GM12878 (cell line): ENCODE measurements at regions not wholly inside any gene's neighbourhood (a gene's known extent, or its start where the extent isn't known, plus 50 kb on each side); places are given as distances from the start of the nearest gene placed in this dataset.
"Not testable (repeated sequence)": the region's sequence is repeated elsewhere in the genome, so short reads cannot be mapped to it uniquely, and the experiment has no call there.

ENCODE experiments used
- ATAC-seq: fragments of 200-7000 bp; cut with Tn5 transposase; 3 replicates; pipeline ENCODE4 v1.9.1; 2020; ENCODE audit warnings: mild to moderate bottlenecking, moderate library complexity
- BruUV-seq: library from RNA; stranded (reverse); fragments of 400-500 nt; replicated peaks from 2 replicates; lab custom pipeline; 2021; lab: Mats Ljungman, UMichigan
- CTCF ChIA-PET: fragments of 300-600 bp; sonication (Branson Sonifier 250); formaldehyde crosslinking; extraction: SDS; loops from one replicate; lab custom pipeline; 2021; ENCODE audit warnings: inconsistent platforms; lab: Yijun Ruan, JAX
- POLR2A ChIA-PET: fragments of 350-600 bp; formaldehyde crosslinking; extraction: SDS; loops from one replicate; lab custom pipeline; 2021; ENCODE audit warnings: inconsistent platforms; lab: Charles Lee
- RAD21 ChIA-PET: fragments of 300-600 bp; sonication (Branson Sonifier 250); formaldehyde crosslinking; loops from one replicate; lab custom pipeline; 2023; ENCODE audit warnings: antibody characterized with exemption; ENCODE audit not compliant: unreplicated experiment; lab: Charles Lee
- SMC1A ChIA-PET: fragments of 300-600 bp; sonication (Branson Sonifier 250); formaldehyde crosslinking; loops from one replicate; lab custom pipeline; 2023; ENCODE audit not compliant: unreplicated experiment, uncharacterized antibody; lab: Charles Lee
- DNase-seq: peaks from one replicate; pipeline ENCODE4 v3.0.0-alpha.2; 2011; ENCODE audit warnings: low read depth, low spot score
- FAIRE-seq: peaks from 3 replicates; lab custom pipeline; 2011; peaks lifted over from hg19 to GRCh38; lab: Jason Lieb, UNC
- H2AFZ ChIP-seq: 2 replicates; pipeline ENCODE4 v1.6.0; 2011; ENCODE audit warnings: low read depth, low read length, control low read depth; ENCODE audit not compliant: control insufficient read depth
- H3K27ac ChIP-seq: 2 replicates; pipeline ENCODE4 v1.5.1; 2011; ENCODE audit warnings: control low read depth; ENCODE audit not compliant: control insufficient read depth, insufficient read depth
- H3K27me3 ChIP-seq, 2 experiments: replicated peaks in 1 of 2; 2 replicates each; pipeline versions ENCODE4 v1.6.0 to v1.6.1; 2011; ENCODE audit warnings: low read length in 1 of 2; ENCODE audit not compliant: control insufficient read depth in 2 of 2, insufficient read depth in 2 of 2
- H3K36me3 ChIP-seq, 2 experiments: 2 replicates each; pipeline ENCODE4 v1.5.1; 2011; ENCODE audit warnings: low read length in 1 of 2; ENCODE audit not compliant: control insufficient read depth in 2 of 2, insufficient read depth in 2 of 2
- H3K4me1 ChIP-seq: 2 replicates; pipeline ENCODE4 v1.6.1; 2011; ENCODE audit warnings: mild to moderate bottlenecking, low read length, moderate library complexity, mixed read lengths; ENCODE audit not compliant: control insufficient read depth, insufficient read depth
- H3K4me2 ChIP-seq: 2 replicates; pipeline ENCODE4 v1.6.0; 2011; ENCODE audit warnings: control low read depth; ENCODE audit not compliant: control insufficient read depth, insufficient read depth
- H3K4me3 ChIP-seq: fragments of 200-600 bp; sonication (generic); 2 replicates; pipeline ENCODE4 v1.5.1; 2016
- H3K79me2 ChIP-seq: 2 replicates; pipeline ENCODE4 v1.6.0; 2011; ENCODE audit warnings: low read length; ENCODE audit not compliant: control insufficient read depth, insufficient read depth
- H3K9ac ChIP-seq: 2 replicates; pipeline ENCODE4 v1.8.0; 2011; ENCODE audit warnings: low read length, control low read depth, mixed read lengths; ENCODE audit not compliant: control insufficient read depth, insufficient read depth
- H3K9me3 ChIP-seq: replicated peaks from 3 replicates; pipeline ENCODE4 v1.5.1; 2011; ENCODE audit warnings: mild to moderate bottlenecking, low read length; ENCODE audit not compliant: control insufficient read depth, insufficient read depth
- H4K20me1 ChIP-seq: 2 replicates; pipeline ENCODE4 v1.6.0; 2011; ENCODE audit not compliant: control insufficient read depth, insufficient read depth
- BACH1 ChIP-seq: fragments of 450-650 bp; IDR thresholded peaks from 2 replicates; pipeline ENCODE4 v1.6.1; 2017; ENCODE audit warnings: mild to moderate bottlenecking, borderline replicate concordance
- MEF2A ChIP-seq: IDR thresholded peaks from 2 replicates; pipeline ENCODE4 v1.6.1; 2011; ENCODE audit warnings: low read depth, mild to moderate bottlenecking, low read length, moderate library complexity; ENCODE audit not compliant: insufficient read depth
- RBBP5 ChIP-seq: fragments of 200-600 bp; sonication (generic); conservative IDR thresholded peaks from 2 replicates; pipeline ENCODE4 v1.6.1; 2016
- SREBF1 ChIP-seq: IDR thresholded peaks from 2 replicates; pipeline ENCODE4 v1.6.1; 2012; ENCODE audit warnings: mild to moderate bottlenecking, low read length
- TARDBP ChIP-seq: IDR thresholded peaks from 2 replicates; pipeline ENCODE4 v1.6.1; 2016; ENCODE audit warnings: borderline replicate concordance
- ZBTB4 ChIP-seq: fragments of 450-650 bp; formaldehyde crosslinking; IDR thresholded peaks from 2 replicates; pipeline ENCODE4 v1.4.0; 2022; ENCODE audit warnings: mild to moderate bottlenecking, moderate library complexity
- ZBTB40 ChIP-seq: fragments of 450-650 bp; IDR thresholded peaks from 2 replicates; pipeline ENCODE4 v1.6.1; 2016; ENCODE audit warnings: mild to moderate bottlenecking, moderate library complexity, borderline replicate concordance
- ZNF217 ChIP-seq: fragments of 450-650 bp; IDR thresholded peaks from 2 replicates; pipeline ENCODE4 v1.6.1; 2017; ENCODE audit warnings: antibody characterized with exemption, mild to moderate bottlenecking
- ZNF274 ChIP-seq: IDR thresholded peaks from one replicate; pipeline ENCODE4 v1.8.0; 2011; ENCODE audit not compliant: insufficient read length, insufficient read depth
- WGBS: methylation state at CpG from one replicate; pipeline ENCODE4 v1.1.6; 2016; ENCODE audit warnings: low lambda C conversion rate; ENCODE audit not compliant: insufficient replicate concordance, insufficient coverage; ENCODE audit errors: missing lambda C conversion rate; 5-methylcytosine and 5-hydroxymethylcytosine counted together
- in situ Hi-C: fragments of 300-500 bp; cut with MboI; formaldehyde crosslinking; loops from 9 replicates; pipeline ENCODE4 v1.14.3; 2018; ENCODE audit warnings: mixed read lengths
- intact Hi-C: fragments of 100-400 bp; cut with micrococcal nuclease; formaldehyde crosslinking; loops from one replicate; pipeline ENCODE4 v1.14.2; 2022; ENCODE audit not compliant: unreplicated experiment

- no TSS peak for BruUV-seq
- H3K27me3 ChIP-seq, result no peaks in the 10 kb centered on the region
- no peak overlapping the region for H3K4me3 ChIP-seq
- in situ Hi-C loops, result no loop called here
- ChIA-PET RAD21 (no interaction called here), CTCF (no interaction called here), SMC1A (no interaction called here), POLR2A (no interaction called here)
- WGBS, result 51% methylated on average over 14 of the region's 14 CpGs
- H3K4me1 ChIP-seq, result no peaks in the 10 kb centered on the region
- intact Hi-C loops, result no loop called here
- ATAC-seq (no peak), DNase-seq (no peak), FAIRE-seq (no peak)
- H3K79me2 ChIP-seq, result no peaks in the 10 kb centered on the region
- H4K20me1 ChIP-seq, result no peaks in the 10 kb centered on the region
- no peak overlapping the region for H2AFZ ChIP-seq
- no peak overlapping the region for H3K9ac ChIP-seq
- no peaks in the 10 kb centered on the region for H3K9me3 ChIP-seq
- no peaks in the 10 kb centered on the region for H3K36me3 ChIP-seq
- no peak overlapping the region for H3K27ac ChIP-seq
- TF ChIP-seq MEF2A (no peak), ZBTB4 (CRISPR knock-in tag) (no peak), TARDBP (no peak), BACH1 (no peak), SREBF1 (no peak), ZNF217 (no peak), ZNF274 (no peak), RBBP5 (no peak), ZBTB40 (no peak)
- no peak overlapping the region for H3K4me2 ChIP-seq
Observed at GRCh38 chr13:112222971-112223370, 153.2 kb upstream of the SPACA7 start.

- intact Hi-C loops, H3K27ac ChIP-seq, in situ Hi-C loops, H4K20me1 ChIP-seq, H3K27me3 ChIP-seq, H3K9me3 ChIP-seq, H3K4me1 ChIP-seq, ATAC-seq, FAIRE-seq, H2AFZ ChIP-seq, POLR2A ChIA-PET, BruUV-seq, H3K9ac ChIP-seq, H3K36me3 ChIP-seq, SMC1A ChIA-PET, H3K4me3 ChIP-seq, H3K4me2 ChIP-seq, DNase-seq, H3K79me2 ChIP-seq, RAD21 ChIA-PET: not testable (repeated sequence)
- 44% methylated on average over 8 of the region's 9 CpGs for WGBS
- CTCF ChIA-PET, result interaction anchor here (0.7 kb wide), 1 partner anchor 219 kb away, joined by 3 read pairs; no protein-coding TSS in a partner anchor
Observed at GRCh38 chr13:112223929-112224328, 152.2 kb upstream of the SPACA7 start.
